ENCODE measurements at regions not wholly inside any gene's neighbourhood (a gene's known extent, or its start where the extent isn't known, plus 50 kb on each side); places are given as distances from the start of the nearest gene placed in this dataset.

DNA sequence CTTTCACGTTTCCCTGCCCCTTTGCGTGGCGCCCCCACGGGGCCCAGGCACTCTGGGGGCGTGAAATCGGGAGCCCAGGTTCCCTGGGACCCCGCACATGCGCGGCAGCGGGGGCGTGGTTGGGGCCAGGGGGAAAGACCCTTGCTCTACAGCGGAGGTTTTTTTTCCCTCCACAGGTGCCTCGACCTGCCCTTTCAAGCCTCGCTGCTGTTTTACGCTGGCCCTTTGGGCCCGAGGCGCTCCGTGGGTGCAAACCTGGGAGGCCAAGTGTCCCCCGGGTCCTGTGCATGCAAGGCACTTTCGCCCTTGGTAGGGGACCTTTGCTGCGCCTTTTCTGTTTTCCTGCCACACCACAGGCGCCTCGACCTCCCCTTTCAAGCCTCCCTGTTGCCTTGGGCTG, 329.8 kb downstream of the ALG10 start:
- Mint-ChIP-seq H3K27ac (no peak overlapping the region), H3K9me3 (peaks cover 2% of the 10 kb centered on the region), H3K4me1 (no peaks in the 10 kb centered on the region), H3K4me3 (no peak overlapping the region), H3K27me3 (no peaks in the 10 kb centered on the region), H3K36me3 (ENCODE audit: low read depth) (no peaks in the 10 kb centered on the region)
- ATAC-seq (ENCODE audit: low read depth) (no peak), DNase-seq (no peak)
- POLR2A ChIA-PET: no interaction called here
- CTCF ChIA-PET: no interaction called here
- intact Hi-C loops (cut with micrococcal nuclease): no loop called here
- TF ChIP-seq, protein P1, sequence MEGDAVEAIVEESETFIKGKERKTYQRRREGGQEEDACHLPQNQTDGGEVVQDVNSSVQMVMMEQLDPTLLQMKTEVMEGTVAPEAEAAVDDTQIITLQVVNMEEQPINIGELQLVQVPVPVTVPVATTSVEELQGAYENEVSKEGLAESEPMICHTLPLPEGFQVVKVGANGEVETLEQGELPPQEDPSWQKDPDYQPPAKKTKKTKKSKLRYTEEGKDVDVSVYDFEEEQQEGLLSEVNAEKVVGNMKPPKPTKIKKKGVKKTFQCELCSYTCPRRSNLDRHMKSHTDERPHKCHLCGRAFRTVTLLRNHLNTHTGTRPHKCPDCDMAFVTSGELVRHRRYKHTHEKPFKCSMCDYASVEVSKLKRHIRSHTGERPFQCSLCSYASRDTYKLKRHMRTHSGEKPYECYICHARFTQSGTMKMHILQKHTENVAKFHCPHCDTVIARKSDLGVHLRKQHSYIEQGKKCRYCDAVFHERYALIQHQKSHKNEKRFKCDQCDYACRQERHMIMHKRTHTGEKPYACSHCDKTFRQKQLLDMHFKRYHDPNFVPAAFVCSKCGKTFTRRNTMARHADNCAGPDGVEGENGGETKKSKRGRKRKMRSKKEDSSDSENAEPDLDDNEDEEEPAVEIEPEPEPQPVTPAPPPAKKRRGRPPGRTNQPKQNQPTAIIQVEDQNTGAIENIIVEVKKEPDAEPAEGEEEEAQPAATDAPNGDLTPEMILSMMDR (IDR thresholded peaks at IDR 0.05): no peak

DNA sequence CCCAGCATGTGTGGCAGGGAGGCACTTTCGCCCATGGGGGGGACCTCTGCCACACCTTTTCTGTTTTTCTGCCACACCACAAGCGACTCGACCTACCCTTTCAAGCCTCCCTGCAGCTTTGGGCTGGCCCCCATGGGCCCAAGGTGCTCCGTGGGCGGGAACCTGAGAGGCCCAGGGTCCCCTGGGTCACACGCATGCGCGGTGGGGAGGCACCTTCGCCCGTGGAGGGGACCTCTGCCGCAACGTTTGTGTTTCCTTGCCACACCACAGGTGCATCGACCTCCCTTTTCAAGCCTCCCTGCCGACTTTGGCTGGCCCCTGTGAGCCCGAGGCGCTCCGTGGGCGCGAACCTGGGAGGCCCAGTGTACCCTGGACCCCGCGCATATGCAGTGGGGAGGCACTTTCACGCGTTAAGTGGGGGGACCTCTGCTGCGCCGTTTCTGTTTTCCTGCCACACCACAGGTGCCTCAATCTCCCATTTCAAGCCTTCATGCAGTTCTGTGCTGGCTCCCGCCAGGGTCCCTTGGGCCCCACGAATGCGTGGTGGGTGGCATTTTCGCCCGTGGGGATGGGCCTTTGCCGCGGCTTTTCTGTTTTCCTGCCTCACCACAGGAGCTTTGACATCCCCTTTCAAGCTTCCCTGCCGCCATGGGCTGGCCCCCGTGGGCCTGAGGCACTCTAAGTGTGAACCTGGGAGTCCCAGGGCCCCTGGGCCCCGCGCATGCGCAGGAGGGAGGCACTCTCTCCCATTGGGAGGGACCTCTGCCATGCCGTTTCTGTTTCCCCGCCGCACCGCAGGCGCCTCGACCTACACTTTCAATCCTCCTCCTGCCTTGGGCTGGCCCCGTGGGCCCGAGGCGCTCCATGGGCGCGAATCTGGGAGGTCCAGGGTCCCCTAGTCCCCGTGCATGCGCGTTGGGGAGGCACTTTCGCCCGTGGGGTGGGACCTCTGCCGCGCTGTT, 332.2 kb downstream of the ALG10 start:
- no peaks in the 10 kb centered on the region for H3K9me3 Mint-ChIP-seq
- H3K36me3 Mint-ChIP-seq (ENCODE audit: low read depth): no peaks in the 10 kb centered on the region
- ATAC-seq (ENCODE audit: low read depth) (no peak), DNase-seq (no peak)
- TF ChIP-seq, protein P1 (IDR thresholded peaks at IDR 0.05): no peak
- H3K27me3 Mint-ChIP-seq: no peaks in the 10 kb centered on the region
- no peak overlapping the region for H3K27ac Mint-ChIP-seq
- POLR2A ChIA-PET: no interaction called here
- CTCF ChIA-PET: no interaction called here
- intact Hi-C loops (cut with micrococcal nuclease): no loop called here
- no peaks in the 10 kb centered on the region for H3K4me1 Mint-ChIP-seq
- no peak overlapping the region for H3K4me3 Mint-ChIP-seq

DNA sequence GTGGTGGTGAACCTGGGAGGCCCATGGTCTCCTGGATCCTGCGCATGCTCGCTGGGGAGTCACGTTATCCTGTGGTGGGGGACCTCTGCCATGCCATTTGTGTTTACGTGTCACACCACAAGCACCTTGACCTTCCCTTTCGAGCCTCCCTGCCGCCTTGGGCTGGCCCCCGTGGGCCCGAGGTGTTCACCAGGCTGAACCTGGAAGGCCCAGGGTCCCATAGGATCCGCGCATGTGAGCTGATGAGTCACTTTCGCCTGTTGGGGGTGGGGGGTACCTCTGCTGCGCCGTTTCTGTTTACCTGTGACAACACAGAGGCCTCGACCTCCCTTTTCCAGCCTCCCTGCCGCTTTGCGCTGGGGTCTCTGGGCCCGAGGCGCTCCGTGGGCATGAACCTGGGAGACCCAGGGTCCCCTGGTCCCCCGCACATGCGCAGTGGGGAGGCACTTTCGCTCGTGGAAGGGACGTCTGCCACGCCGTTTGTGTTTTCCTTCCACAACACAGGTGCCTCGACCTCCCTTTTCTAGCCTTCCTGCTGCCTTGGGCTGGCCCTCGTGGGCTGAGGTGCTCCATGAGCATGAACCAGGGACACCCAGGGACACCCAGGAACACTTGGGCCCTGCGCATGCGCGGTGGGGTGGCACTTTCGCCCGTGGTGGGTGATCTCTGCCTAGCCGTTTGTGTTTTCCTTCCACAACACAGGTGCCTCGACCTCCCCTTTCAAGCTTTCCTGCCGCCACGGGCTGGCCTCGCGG, 334.1 kb downstream of the ALG10 start:
- ChIA-PET POLR2A (no interaction called here), CTCF (no interaction called here)
- no peaks in the 10 kb centered on the region for H3K9me3 Mint-ChIP-seq
- H3K27me3 Mint-ChIP-seq: no peaks in the 10 kb centered on the region
- H3K4me1 Mint-ChIP-seq: no peaks in the 10 kb centered on the region
- H3K36me3 Mint-ChIP-seq (ENCODE audit: low read depth): no peaks in the 10 kb centered on the region
- H3K27ac Mint-ChIP-seq: no peak overlapping the region
- no peak for DNase-seq
- intact Hi-C loops (cut with micrococcal nuclease): no loop called here
- H3K4me3 Mint-ChIP-seq: no peak overlapping the region
- TF ChIP-seq, protein P1 (IDR thresholded peaks at IDR 0.05): no peak
- ATAC-seq (ENCODE audit: low read depth): no peak

DNA sequence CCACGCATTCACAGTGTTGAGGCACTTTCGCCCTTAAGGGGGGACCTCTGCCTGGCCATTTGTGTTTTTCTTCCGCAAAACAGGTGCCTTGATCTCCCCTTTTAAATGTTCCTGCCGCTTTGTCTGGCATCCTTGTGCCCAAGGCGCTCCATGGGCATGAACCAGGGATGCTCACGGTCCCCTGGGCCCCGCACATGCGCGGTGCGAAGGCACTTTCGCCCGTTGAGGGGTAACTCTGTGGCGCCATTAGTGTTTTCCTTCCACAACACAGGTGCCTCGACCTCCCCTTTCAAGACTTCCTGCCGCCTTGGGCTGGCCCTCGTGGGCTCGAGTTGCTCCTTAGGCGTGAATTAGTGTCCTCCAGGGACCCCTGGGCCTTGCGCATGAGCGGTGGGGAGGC, 335.5 kb downstream of the ALG10 start:
- CTCF ChIA-PET: no interaction called here
- no peak for DNase-seq
- Mint-ChIP-seq H3K27ac (no peak overlapping the region), H3K4me3 (no peak overlapping the region), H3K9me3 (no peaks in the 10 kb centered on the region), H3K36me3 (ENCODE audit: low read depth) (no peaks in the 10 kb centered on the region), H3K4me1 (no peaks in the 10 kb centered on the region), H3K27me3 (no peaks in the 10 kb centered on the region)
- intact Hi-C loops (cut with micrococcal nuclease): no loop called here
- POLR2A ChIA-PET: no interaction called here
- TF ChIP-seq, protein P1 (IDR thresholded peaks at IDR 0.05): no peak
- ATAC-seq (ENCODE audit: low read depth): no peak

DNA sequence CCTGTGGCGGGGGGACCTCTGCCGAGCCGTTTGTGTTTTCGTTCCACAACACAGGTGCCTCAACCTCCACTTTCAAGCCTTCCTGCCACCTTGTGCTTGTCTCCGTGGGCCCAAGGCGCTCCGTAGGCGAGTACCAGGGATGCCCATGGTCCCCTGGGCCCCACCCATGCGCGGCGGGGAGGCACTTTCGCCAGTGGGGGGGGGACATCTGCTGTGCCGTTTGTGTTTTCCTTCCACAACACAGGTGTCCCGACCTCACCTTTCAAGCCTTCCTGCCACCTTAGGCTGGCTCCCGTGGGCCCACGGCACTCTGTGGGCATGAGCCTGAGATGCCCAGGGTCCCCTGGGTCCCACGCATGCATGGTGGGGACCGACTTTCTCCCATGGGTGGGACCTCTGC, 335.9 kb downstream of the ALG10 start:
- intact Hi-C loops (cut with micrococcal nuclease): no loop called here
- Mint-ChIP-seq H3K36me3 (ENCODE audit: low read depth) (no peaks in the 10 kb centered on the region), H3K27ac (no peak overlapping the region), H3K4me1 (no peaks in the 10 kb centered on the region), H3K4me3 (no peak overlapping the region), H3K27me3 (no peaks in the 10 kb centered on the region), H3K9me3 (no peaks in the 10 kb centered on the region)
- ATAC-seq (ENCODE audit: low read depth) (no peak), DNase-seq (no peak)
- TF ChIP-seq, protein P1 (IDR thresholded peaks at IDR 0.05): no peak
- ChIA-PET CTCF (no interaction called here), POLR2A (no interaction called here)

Measured in activated B cell treated with CpG ODN at 0.5 μM for 24 hours (primary cell).